GM12891 (cell line): ENCODE measurements at regions not wholly inside any gene's neighbourhood (a gene's known extent, or its start where the extent isn't known, plus 50 kb on each side); places are given as distances from the start of the nearest gene placed in this dataset.

Experiments used
- PAX5 ChIP-seq: IDR thresholded peaks from 2 replicates; pipeline ENCODE4 v1.6.1; 2011; ENCODE audit warnings: low read length, moderate library complexity, mild to moderate bottlenecking; ENCODE audit not compliant: insufficient read depth, severe bottlenecking
- POLR2A ChIP-seq: IDR thresholded peaks from 2 replicates; pipeline ENCODE4 v1.6.1; 2011; ENCODE audit warnings: low read depth, low read length, control low read depth
- POLR2AphosphoS5 ChIP-seq: IDR thresholded peaks from 2 replicates; pipeline ENCODE4 v1.6.1; 2011; ENCODE audit warnings: low read depth, low read length, control low read depth
- SPI1 ChIP-seq: IDR thresholded peaks from 2 replicates; pipeline ENCODE4 v1.6.1; 2011; ENCODE audit warnings: low read depth, low read length, control low read depth
- TAF1 ChIP-seq: IDR thresholded peaks from 2 replicates; pipeline ENCODE4 v1.6.1; 2011; ENCODE audit warnings: low read depth, low read length, control low read depth

- TF ChIP-seq POLR2A (no peak), POLR2AphosphoS5 (no peak), TAF1 (no peak), SPI1 (no peak), PAX5 (no peak)
Measured at GRCh38 chr6:159342146-159342545, 172.9 kb downstream of the FNDC1 start.
